HFFc6 (cell line): ENCODE measurements at regions not wholly inside any gene's neighbourhood (a gene's known extent, or its start where the extent isn't known, plus 50 kb on each side); places are given as distances from the start of the nearest gene placed in this dataset.
"Not testable (repeated sequence)": the region's sequence is repeated elsewhere in the genome, so short reads cannot be mapped to it uniquely, and the experiment has no call there.

Source experiments
- DNase-seq: peaks from one replicate; pipeline ENCODE4 v3.0.0-alpha.2; 2018
- H3K27ac Mint-ChIP-seq: 2 replicates; pipeline ENCODE4 v1.8.0; 2020; ENCODE audit warnings: mild to moderate bottlenecking, mixed read lengths
- H3K27me3 Mint-ChIP-seq: 2 replicates; pipeline ENCODE4 v1.8.0; 2021; ENCODE audit warnings: mild to moderate bottlenecking, moderate library complexity, mixed read lengths; ENCODE audit not compliant: insufficient read depth
- H3K36me3 Mint-ChIP-seq: 2 replicates; pipeline ENCODE4 v1.8.0; 2021; ENCODE audit warnings: low read depth, mixed read lengths
- H3K4me1 Mint-ChIP-seq: 2 replicates; pipeline ENCODE4 v1.8.0; 2020; ENCODE audit warnings: low read depth, mixed read lengths
- H3K4me3 Mint-ChIP-seq: 2 replicates; pipeline ENCODE4 v1.8.0; 2020; ENCODE audit warnings: mild to moderate bottlenecking, moderate library complexity, mixed read lengths
- H3K9me3 Mint-ChIP-seq: 2 replicates; pipeline ENCODE4 v1.8.0; 2020; ENCODE audit warnings: mild to moderate bottlenecking, mixed read lengths
- TF ChIP-seq, protein P1 (sequence below): fragments of 200-600 bp; sonication (generic); IDR thresholded peaks from 2 replicates; pipeline ENCODE4 v1.5.0; 2021; ENCODE audit warnings: antibody characterized with exemption, mild to moderate bottlenecking

DNA sequence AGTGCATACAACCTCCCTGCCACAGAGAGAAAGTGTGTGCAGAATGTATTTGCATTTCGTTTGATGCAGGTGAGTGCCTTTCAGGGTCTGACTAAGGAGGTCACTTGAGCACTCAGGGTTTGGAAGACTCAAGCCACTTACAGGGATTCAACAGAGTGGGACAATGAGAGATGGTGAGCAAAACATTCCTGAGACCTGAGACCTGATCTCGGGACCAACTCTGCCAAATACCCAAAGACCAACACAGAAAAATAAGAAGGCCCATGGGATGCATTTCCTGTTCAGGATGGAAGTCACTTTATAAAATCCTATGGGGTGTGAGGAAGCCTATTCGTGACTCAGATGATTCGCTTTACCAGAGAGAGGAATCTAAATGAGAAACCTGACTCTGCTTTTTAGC is 65.2 kb upstream of the LARGE1 start:
- H3K4me1 Mint-ChIP-seq: no peaks in the 10 kb centered on the region
- peaks cover 54% of the 10 kb centered on the region for H3K9me3 Mint-ChIP-seq
- H3K36me3 Mint-ChIP-seq: peaks cover 10% of the 10 kb centered on the region; the same call in 1 of the 2 replicates

DNA sequence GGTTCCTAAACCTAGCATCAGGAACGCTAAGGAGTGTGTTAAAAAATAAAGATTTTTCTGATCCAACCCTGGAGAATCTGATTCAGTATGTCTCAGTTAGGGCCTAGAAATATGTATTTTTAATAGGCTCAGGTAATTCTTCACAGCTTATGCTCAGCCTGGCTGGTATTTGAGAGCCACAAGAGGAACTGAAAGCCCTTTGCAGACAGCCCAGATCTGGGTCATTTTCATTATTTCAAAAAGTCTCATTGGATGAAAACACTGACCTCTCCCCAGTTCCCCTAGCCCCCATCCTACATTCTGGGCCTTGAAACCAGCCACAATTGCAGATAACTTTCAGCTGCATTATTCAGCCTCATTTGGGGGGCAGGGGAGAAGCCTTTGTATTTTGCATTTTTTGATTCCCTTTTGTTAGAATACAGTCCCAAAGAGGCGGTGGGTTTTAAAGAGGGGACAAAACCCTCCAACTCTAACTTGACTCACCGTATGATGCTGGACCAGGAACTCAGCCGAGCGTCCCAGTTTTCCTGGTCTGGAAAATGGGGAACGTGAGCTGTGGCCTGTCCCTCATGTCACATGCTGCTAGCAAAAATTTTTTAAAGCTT is 66.0 kb upstream of the LARGE1 start:
- H3K4me1 Mint-ChIP-seq: no peaks in the 10 kb centered on the region
- DNase-seq: no peak
- H3K36me3 Mint-ChIP-seq: peaks cover 10% of the 10 kb centered on the region; the same call in 1 of the 2 replicates
- H3K4me3 Mint-ChIP-seq: no peak overlapping the region
- TF ChIP-seq, protein P1, sequence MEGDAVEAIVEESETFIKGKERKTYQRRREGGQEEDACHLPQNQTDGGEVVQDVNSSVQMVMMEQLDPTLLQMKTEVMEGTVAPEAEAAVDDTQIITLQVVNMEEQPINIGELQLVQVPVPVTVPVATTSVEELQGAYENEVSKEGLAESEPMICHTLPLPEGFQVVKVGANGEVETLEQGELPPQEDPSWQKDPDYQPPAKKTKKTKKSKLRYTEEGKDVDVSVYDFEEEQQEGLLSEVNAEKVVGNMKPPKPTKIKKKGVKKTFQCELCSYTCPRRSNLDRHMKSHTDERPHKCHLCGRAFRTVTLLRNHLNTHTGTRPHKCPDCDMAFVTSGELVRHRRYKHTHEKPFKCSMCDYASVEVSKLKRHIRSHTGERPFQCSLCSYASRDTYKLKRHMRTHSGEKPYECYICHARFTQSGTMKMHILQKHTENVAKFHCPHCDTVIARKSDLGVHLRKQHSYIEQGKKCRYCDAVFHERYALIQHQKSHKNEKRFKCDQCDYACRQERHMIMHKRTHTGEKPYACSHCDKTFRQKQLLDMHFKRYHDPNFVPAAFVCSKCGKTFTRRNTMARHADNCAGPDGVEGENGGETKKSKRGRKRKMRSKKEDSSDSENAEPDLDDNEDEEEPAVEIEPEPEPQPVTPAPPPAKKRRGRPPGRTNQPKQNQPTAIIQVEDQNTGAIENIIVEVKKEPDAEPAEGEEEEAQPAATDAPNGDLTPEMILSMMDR: no peak
- H3K27me3 Mint-ChIP-seq: no peaks in the 10 kb centered on the region
- no peak overlapping the region for H3K27ac Mint-ChIP-seq
- peaks cover 49% of the 10 kb centered on the region for H3K9me3 Mint-ChIP-seq

More for the DNA sequence above, 65.2 kb upstream of the LARGE1 start:
- TF ChIP-seq, protein P1: no peak
- no peak overlapping the region for H3K27ac Mint-ChIP-seq
- H3K27me3 Mint-ChIP-seq: no peaks in the 10 kb centered on the region
- no peak for DNase-seq
- H3K4me3 Mint-ChIP-seq: no peak overlapping the region

DNA sequence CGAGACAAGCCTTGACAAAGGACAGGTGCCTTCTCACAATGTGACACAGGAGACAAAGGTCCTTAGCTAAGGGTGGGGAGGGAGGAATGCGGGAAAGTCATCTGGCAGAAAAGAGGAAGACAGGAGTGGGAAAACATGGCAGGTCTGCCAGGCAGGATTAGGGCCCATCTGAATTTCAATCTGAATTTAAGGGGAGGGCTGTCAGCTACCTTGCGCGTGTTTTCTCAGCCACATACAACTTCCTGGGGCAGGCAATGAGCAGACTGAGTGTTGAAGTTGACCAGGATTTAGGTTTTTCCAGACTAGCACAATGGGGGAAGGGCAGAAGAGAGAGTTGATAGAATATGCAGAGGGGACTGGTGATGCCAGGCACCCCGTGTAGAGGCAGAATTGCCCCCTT is 66.7 kb upstream of the LARGE1 start:
- Mint-ChIP-seq H3K27ac (no peak overlapping the region), H3K4me1 (no peaks in the 10 kb centered on the region), H3K27me3 (no peaks in the 10 kb centered on the region), H3K4me3 (no peak overlapping the region), H3K36me3 (peaks cover 6% of the 10 kb centered on the region; the same call in 1 of the 2 replicates), H3K9me3 (peaks cover 53% of the 10 kb centered on the region)
- DNase-seq: no peak
- TF ChIP-seq, protein P1: no peak

DNA sequence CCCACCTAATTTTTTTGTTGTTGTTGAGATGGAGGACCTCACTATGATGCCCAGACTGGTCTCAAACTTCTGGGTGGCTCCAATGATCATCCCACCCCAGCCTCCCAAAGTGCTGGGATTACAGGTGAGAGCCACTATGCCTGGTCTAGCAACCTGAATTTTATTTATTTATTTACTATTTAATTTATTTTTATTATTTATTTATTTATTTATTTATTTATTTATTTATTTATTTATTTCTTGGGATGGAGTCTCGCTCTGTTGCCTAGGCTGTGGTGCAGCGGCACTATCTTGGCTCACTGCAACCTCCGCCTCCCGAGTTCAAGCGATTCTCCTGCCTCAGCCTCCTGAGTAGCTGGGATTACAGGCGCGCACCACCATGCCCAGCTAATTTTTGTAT is 69.0 kb upstream of the LARGE1 start:
- DNase-seq, H3K27me3 Mint-ChIP-seq, H3K27ac Mint-ChIP-seq, H3K4me1 Mint-ChIP-seq, H3K4me3 Mint-ChIP-seq, H3K36me3 Mint-ChIP-seq: not testable (repeated sequence)
- H3K9me3 Mint-ChIP-seq: peaks cover 56% of the 10 kb centered on the region

DNA sequence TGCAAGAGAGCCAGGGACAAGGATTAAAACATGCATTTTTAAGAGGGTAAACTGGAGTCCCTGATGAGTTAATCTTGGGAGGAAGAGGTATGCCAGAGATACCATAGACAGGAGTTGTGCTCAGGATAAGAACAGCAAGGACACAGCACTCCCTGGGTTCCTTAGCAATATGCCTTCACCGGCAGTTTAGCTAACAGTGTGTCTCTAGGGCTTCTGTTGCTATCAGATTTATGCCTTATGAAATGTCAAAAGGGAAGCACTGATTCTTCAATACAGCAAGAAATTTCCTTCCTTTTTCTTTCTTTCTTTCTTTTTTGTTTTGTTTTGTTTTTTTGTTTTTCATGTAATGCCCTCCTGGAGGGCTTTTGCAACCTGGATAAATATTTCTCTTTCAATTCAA is 71.3 kb upstream of the LARGE1 start:
- TF ChIP-seq, protein P1: no peak
- no peaks in the 10 kb centered on the region for H3K4me1 Mint-ChIP-seq
- H3K36me3 Mint-ChIP-seq: peaks cover 3% of the 10 kb centered on the region; the same call in 1 of the 2 replicates
- H3K27me3 Mint-ChIP-seq: no peaks in the 10 kb centered on the region
- no peak overlapping the region for H3K4me3 Mint-ChIP-seq
- no peak for DNase-seq
- peaks cover 55% of the 10 kb centered on the region for H3K9me3 Mint-ChIP-seq
- no peak overlapping the region for H3K27ac Mint-ChIP-seq

DNA sequence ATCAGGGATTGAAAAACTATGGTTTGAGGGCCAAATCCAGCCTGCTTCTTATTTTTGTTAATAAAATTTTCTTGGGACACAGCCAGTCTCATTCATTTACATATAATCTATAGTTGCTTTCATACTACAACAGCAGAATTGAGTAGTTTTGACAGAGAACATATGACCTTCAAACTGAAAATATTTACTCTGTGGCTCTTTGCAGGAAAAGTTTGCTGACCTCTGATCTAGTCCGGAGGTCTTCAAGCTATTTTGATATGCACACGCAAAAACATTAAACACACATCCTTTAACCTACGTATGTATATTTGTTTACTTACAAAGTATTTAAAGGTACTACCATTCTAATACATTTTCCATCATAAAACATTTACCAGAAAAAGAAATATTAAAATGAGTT is 76.5 kb upstream of the LARGE1 start:
- Mint-ChIP-seq H3K9me3 (peaks cover 65% of the 10 kb centered on the region), H3K4me3 (no peak overlapping the region), H3K27ac (no peak overlapping the region), H3K4me1 (no peaks in the 10 kb centered on the region), H3K27me3 (peaks cover 1% of the 10 kb centered on the region; the same call in 1 of the 2 replicates), H3K36me3 (peaks cover 5% of the 10 kb centered on the region; the same call in 1 of the 2 replicates)
- no peak for DNase-seq
- TF ChIP-seq, protein P1: no peak
